8988T (cell line): ENCODE measurements at regions not wholly inside any gene's neighbourhood (a gene's known extent, or its start where the extent isn't known, plus 50 kb on each side); places are given as distances from the start of the nearest gene placed in this dataset.

ENCODE experiments used
- DNase-seq: peaks from one replicate; pipeline ENCODE4 v3.0.0; 2011

DNA sequence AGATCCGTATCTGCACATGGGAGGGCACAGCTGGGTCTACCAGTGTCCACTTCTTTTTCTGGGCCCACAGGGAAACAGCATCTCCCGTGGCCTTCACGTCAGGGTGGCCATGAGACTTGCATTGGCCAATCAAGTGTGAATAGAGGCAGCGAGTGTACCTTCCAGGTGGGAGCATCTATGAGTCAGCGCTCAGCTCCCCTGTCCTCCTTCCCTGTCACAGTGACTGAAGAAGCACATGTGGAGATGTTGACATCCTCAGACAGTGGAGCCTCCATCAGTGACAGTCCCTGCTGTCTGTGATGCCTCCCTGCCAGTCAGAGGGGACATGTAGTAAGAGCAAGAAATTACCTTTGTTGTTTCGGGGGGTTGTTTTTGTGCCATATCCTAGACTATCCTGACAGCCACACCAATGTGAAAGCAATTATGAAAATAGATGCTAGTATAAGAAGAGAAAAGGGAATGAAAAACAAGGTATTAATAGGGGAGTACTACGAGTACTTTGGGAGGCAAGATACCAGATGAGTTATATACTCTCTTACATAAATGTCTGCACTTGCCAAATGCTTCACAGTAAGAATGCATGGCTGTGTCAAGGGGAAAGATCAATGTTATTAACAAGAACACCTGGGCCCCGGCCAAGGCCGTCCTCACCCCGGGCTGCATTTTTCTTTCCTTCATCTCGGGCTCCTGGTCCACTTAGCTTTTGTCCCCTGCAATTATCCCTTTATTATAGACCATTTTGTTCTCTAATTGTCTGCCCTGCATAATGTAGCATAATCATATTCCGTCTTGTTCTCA, 86.0 kb downstream of the MATN1 start:
- no peak for DNase-seq

GRCh38 chr1:30636621-30637020, 86.8 kb downstream of the MATN1 start:
- no peak for DNase-seq

- no peak for DNase-seq
These were observed 87.9 kb downstream of the MATN1 start for GRCh38 chr1:30635391-30635975.

DNA sequence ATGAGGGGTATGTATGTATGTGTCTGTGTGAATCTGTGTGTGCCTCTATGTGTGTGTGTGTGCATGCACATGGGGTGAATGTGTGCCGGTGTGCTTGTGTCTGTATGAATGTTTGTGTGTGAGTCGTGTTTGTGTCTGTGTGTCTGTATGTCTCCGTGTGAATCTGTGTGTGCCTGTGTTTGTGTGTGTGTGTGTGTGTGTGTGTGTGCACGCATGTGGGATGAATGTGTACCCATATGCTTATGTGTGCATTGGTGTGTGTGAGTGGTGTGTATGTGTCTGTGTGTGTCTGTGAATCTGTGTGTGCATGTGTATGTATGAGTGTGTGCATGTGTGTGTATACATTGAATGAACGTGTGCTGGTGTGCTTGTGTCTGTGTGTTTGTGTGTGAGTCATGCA, 88.9 kb downstream of the MATN1 start:
- no peak for DNase-seq

DNA sequence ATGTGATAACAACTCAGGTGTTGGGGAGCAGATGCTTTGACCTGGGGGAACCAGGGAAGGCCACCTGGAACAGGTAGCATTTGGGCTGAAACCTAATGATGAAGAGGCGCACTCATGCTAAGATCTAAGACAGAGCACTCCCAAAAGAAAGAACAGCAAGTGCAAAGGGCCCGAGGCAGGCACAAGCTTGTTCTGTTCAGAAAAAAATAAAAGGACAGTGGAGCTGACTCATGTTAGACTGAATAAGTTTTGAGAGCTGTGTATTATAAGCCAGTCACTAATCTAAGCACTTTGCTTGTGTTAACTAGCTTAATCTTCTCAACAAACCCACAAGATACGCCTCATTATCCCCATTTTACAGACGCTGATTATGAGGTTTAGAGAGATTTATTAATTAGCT, 90.1 kb downstream of the MATN1 start:
- DNase-seq, result no peak

DNA sequence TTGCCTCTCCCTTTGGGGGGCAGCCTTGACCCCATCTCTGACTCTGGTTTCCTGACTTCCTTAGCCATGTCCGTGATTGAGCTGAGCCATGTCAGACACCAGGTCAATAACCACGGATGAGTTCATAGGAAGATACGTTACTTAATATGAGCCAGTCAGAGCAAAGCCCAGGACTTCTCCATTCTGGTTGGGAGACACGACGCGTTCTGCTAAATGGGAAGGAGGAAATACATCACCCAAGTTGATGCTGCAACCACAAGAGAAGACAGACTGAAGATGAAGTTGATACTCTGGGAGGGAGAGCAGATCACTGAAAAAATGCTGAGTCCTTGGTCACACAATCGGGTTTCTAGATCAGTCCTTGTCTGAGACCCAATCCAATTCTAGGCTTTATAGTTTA, 90.9 kb downstream of the MATN1 start:
- DNase-seq, result no peak

DNA sequence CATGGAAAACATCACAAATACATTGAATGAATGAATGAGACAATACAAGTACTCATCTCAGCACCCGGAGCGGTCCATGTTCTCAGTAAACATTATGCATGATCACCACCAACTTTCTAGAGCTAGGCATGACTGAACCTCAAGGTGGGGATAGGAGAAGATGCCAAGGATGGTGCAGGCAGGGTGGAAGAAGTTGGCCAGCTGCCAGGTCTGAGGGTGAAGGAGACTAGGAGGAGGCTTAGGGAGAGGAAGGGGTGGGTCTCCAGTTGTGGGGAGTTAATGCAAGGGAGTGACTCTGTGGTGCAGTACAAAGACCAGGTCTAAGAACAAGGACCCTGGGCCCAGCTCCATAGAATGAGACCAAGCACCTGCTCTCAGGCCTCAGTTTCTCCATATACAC, 91.7 kb downstream of the MATN1 start:
- no peak for DNase-seq

DNA sequence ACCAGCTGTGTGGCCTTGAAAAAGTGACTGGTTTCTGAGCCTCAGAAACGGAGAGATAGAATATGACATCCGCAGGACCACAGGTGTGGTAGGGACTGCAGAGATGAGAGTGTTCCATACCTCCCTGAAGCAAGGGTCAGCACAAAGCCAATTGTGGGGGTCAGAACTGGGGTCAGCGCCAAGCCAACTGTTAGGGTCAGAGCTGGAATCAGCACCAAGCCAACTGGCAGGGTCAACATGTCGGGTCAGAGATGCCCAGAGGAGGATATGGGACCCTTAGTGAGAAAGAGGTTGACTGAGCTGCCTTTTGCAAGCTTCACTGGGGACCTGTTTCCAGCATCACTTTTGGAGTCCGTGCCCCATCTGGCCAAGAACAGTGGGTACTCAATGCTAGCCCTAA, 93.9 kb downstream of the MATN1 start:
- no peak for DNase-seq

- no peak for DNase-seq
These were observed 95.4 kb downstream of the MATN1 start for GRCh38 chr1:30627994-30628393.

DNA sequence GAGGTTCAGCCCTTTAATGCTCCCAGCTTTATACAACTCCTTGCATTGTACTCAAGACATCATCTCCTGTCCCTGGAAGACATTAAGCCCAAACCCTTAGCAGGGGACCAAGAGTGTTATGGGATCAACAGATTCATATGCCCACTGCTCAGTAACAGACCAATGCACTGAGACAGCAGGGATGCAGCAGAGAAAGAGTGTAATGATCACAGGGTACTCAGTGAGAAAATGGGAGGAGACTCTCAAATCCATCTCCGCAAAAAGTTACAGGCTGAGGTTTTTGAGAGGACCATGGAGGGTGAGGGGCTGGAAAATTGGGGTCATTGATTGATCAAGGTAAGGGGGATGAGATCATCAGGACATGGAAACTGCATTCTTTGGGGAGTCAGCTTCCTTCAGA, 96.2 kb downstream of the MATN1 start:
- DNase-seq, result no peak

DNA sequence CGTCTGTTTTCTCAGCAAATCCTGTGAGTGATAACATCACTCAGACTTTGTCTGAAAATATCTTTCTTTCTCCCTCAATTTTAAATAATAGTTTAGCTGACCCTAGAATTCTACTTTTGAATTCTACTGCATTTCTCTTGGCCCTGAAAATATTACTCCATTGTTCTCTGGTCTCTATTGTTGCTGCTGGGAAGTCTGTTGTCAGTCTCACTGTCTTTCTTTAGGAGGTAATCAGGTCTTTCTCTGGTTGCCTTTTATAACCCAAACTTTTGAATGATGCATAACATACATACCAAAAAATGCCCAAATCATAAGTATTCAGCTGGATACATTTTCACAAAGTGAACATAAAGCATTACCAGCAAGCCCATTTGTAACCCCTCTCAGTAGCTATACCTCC, 100.0 kb downstream of the MATN1 start:
- DNase-seq, result no peak

DNA sequence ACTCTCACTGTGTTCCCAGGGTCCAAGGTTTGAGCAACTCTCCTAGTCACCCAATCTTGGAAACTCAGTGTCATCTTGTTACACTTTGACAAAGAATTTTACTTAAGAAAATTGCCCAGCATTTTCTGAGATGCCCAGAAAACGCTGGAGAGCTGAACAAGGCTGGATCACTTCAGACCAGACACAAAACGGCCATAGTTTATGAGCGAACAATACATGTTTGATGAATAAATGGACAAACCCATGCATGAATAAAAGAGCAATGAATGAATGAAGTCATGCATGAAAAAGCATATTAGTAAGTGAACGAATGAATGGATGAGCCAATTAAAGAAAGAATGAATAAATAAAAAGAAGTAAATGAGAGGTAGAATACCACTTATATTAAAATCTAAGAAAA, 103.8 kb downstream of the MATN1 start:
- DNase-seq, result no peak

- no peak for DNase-seq
These were observed 105.0 kb downstream of the MATN1 start for GRCh38 chr1:30618335-30618747.

DNA sequence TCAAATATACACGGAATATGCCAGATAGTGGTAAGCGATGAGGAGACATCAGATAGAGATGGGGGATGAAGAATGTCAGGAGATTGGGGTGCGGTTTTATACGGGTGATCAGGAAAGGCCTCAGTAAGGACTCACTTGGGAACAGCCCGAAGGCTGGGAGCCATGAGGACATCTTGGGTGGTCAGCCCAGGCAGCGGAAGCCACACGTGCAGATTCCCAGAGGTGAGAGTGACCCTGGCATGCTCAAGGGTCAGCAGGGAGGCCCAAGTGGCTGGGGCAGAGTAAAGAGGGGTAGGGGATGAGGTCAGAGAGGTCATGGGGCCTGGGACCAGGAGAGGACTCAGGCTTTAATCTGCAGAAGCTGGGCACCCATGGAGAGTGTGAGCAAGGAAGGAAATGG, 106.6 kb downstream of the MATN1 start:
- DNase-seq, result no peak

DNA sequence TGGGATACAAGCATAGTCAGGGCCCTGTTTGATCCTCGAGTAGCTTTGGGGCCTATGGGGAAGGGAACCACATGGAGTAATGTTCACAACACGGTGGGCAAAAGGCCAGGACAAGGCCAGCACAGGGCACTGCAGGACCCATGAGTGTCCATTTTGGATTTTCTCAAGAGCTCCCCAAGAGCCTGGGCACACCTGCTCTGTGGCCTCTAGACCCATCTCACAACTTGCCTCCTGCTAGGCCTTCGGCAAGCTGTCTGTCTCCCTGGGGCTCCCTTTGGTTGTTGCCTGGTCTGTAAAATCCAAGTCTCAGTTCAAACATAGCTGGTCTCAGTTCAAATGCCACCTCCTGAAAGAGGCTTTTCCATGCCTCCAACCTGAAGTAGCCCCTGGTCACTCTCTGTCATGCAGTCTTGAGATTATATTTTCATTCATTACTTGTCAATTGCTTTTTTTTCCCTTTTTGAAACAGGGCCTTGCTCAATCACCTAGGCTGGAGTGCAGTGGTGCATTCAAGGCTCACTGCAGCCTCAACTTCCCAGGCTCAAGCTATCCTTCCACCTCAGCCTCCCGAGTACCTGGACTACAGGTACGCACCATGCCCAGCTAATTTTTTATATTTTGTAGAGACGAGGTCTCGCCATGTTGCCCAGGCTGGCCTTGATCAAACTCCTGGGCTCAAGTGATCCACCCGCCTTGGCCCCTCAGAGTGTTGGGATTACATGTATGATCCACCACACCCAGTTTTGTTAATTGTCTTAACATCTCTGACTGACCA, 107.4 kb downstream of the MATN1 start:
- no peak for DNase-seq

DNA sequence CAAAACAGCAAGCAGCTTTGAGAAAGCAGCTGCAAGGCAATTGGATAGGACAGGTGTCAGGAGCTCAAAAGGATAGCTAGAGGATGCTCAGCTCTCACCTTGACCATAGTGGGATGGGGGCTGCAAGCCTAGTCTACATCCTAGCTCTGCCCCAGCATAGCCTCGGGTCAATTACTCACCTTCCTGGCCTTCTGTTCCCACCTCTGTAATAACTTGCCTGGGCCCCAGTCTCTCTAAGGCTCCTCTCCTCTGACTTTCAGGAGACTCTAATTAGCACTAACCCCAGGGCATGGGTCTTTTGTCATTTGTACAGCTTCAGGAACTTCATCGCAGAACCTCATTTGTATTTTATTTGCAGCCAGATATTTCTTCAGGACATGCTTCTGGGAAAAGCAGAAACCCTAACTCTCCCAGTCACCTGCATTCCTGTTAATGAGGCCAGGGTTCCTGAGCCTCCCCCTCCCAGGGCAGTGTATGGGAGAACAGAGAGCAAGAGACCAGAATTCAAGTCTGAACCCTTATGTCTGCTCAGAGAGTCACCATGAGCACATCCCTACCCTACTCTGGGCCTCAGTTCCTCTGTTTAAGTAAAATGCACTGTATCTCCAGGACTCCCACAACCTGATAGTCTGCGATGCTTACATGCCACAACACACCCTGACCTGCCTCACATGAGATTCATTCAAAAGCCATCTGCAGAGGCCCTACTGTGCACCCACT, 108.1 kb downstream of the MATN1 start:
- DNase-seq, result no peak

DNA sequence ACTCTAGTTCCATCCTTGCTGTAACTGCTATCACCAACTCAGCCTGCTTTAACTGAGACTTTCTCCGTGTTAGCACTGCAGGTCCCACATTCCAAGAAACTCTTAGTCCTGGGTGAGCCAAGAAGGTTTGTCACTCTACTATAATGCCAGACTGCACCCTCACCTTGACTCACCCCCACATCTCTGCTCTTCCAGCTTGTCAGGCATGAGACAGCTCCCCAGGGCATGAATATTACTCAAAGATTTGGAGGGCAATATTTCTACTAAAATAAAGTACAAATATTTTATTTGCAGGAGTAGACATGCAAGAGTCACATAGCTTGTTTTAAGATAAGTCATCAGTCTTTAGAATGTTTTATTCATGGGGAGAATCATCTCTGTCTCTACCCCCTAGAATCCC, 110.2 kb downstream of the MATN1 start:
- DNase-seq, result no peak

- DNase-seq, result no peak
These were observed 110.8 kb downstream of the MATN1 start for GRCh38 chr1:30612536-30613065.

- DNase-seq, result no peak
These were observed 111.6 kb downstream of the MATN1 start for GRCh38 chr1:30611741-30612309.

DNA sequence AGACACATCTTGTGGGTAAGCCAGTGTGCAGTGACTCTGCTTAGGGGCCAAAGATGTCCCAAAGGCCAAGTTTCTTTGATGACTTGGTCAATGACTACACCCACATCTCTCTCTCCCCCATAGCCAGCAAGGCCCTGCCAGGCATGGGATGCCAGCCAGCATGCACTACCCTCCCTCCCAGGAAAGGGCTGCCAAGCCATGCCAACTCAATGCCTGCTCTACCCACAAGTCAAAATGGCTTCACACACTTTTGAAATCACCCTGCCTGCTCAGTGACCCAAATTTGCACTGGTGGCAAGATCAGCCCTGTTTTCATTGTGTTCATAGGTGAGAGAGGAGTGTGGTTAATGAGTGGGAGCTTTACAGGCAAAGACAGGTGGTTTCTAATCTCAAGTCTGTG, 112.5 kb downstream of the MATN1 start:
- DNase-seq, result no peak

DNA sequence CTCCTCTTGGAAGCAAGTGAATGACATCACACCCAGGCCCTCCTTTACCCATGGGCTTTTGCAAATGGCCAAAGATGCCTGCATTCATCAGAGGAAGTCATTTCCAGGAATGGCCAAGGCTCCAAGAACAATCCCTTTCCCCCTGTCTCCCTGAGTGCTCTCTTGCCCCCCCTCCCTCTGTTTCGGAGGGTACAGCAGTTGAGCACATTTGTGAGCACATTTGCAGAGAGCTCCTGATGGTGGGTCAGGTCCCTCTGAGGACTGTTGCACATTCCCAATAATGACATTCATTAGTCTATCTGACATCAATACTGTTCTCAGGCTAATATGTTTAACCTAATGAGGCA, 113.4 kb downstream of the MATN1 start:
- no peak for DNase-seq

GRCh38 chr1:30609336-30609998, 113.9 kb downstream of the MATN1 start:
- DNase-seq, result no peak
